Activated CD4-positive, alpha-beta T cell treated with anti-CD3 and anti-CD28 coated beads, Interleukin-2, amount 10 ng/mL, durations not matched to agents 7 days and 5 days (primary cell): ENCODE measurements at regions not wholly inside any gene's neighbourhood (a gene's known extent, or its start where the extent isn't known, plus 50 kb on each side); places are given as distances from the start of the nearest gene placed in this dataset.
"Not testable (repeated sequence)": the region's sequence is repeated elsewhere in the genome, so short reads cannot be mapped to it uniquely, and the experiment has no call there.

Source experiments
- CTCF ChIA-PET: fragments of 350-600 bp; sonication (Branson Sonifier 250); formaldehyde crosslinking; loops from one replicate; lab custom pipeline; 2021; ENCODE audit warnings: antibody characterized with exemption; lab: Charles Lee
- POLR2A ChIA-PET: fragments of 350-600 bp; sonication (Branson Sonifier 250); formaldehyde crosslinking; loops from one replicate; lab custom pipeline; 2021; ENCODE audit warnings: antibody characterized with exemption; lab: Charles Lee
- DNase-seq: peaks from one replicate; pipeline ENCODE4 v3.0.0-alpha.2; 2020
- H3K27ac Mint-ChIP-seq: one replicate; pipeline ENCODE4 v1.8.0; 2021; ENCODE audit warnings: mild to moderate bottlenecking, moderate library complexity, mixed read lengths
- H3K27me3 Mint-ChIP-seq: one replicate; pipeline ENCODE4 v1.8.0; 2021; ENCODE audit warnings: mixed read lengths
- H3K36me3 Mint-ChIP-seq: one replicate; pipeline ENCODE4 v1.8.0; 2021; ENCODE audit warnings: low read depth, mixed read lengths
- H3K4me1 Mint-ChIP-seq: one replicate; pipeline ENCODE4 v1.8.0; 2021; ENCODE audit warnings: mixed read lengths
- H3K4me3 Mint-ChIP-seq: one replicate; pipeline ENCODE4 v1.8.0; 2021; ENCODE audit warnings: mild to moderate bottlenecking, moderate library complexity, mixed read lengths
- H3K9me3 Mint-ChIP-seq: one replicate; pipeline ENCODE4 v1.8.0; 2021; ENCODE audit warnings: mixed read lengths

DNA sequence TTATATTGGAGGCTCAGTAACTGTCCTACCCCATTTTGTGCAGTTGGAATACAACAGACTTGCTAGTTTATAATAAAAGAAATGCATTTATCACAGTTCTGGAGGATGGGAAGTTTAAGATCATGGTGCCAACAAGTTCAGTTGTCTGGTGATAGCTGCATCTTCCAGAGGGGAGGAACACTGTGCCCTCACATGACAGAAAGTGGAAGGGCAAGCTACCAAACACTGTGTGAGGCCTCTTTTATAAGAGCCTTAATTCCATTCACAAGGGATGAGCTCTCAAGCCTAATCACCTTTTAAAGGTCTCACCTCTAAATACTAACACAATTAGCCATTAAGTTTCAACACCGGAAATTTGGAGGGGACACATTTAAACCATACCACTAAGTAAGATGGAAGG is 1073.9 kb downstream of the PLOD2 start:
- Mint-ChIP-seq H3K4me3 (no peak overlapping the region), H3K4me1 (no peaks in the 10 kb centered on the region), H3K36me3 (no peaks in the 10 kb centered on the region), H3K9me3 (no peaks in the 10 kb centered on the region), H3K27me3 (no peaks in the 10 kb centered on the region), H3K27ac (no peak overlapping the region)
- POLR2A ChIA-PET = no interaction called here
- CTCF ChIA-PET = no interaction called here
- no peak for DNase-seq

DNA sequence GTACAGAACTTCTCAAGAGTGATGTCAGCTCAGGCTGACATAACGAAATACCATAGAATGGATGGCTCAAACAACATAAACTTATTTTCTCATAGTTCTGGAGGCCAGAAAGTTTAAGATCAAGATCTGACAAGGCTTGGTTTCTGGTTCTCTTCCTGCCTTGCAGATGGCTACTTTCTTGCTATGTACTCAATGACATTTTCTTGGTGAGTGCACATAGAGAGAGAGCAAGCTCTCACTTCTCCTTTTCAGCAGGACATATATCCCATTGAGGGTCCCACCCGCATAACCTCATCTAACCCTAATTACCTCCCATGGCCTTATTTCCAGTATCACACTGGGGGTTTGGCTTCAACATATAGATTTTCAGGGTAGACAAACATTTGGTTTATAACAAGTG is 1072.1 kb downstream of the PLOD2 start:
- Mint-ChIP-seq H3K27ac (no peak overlapping the region), H3K4me3 (no peak overlapping the region), H3K4me1 (no peaks in the 10 kb centered on the region), H3K36me3 (no peaks in the 10 kb centered on the region), H3K9me3 (no peaks in the 10 kb centered on the region), H3K27me3 (no peaks in the 10 kb centered on the region)
- DNase-seq = no peak
- ChIA-PET CTCF (no interaction called here), POLR2A (no interaction called here)

DNA sequence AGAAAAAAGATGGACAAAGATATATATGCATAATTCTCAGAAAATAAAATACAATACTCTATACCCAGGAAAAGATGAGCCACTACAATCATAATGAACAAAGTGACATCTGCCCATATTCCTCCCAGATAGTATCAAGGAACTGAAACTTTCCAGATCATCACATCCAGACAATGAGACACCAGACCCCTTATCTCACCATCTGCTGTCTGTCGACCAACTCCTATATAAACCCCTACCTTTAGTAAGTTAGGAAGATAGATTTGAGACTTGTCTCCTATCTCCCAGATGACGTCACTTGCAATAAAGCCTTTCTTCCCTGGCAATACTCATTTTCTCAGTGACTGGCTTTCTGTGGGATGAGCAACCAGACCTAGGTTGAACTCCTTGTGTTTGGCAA is 1071.6 kb downstream of the PLOD2 start:
- H3K36me3 Mint-ChIP-seq = no peaks in the 10 kb centered on the region
- H3K4me3 Mint-ChIP-seq = no peak overlapping the region
- H3K4me1 Mint-ChIP-seq = no peaks in the 10 kb centered on the region
- ChIA-PET CTCF (no interaction called here), POLR2A (no interaction called here)
- no peak for DNase-seq
- no peaks in the 10 kb centered on the region for H3K9me3 Mint-ChIP-seq
- no peak overlapping the region for H3K27ac Mint-ChIP-seq
- no peaks in the 10 kb centered on the region for H3K27me3 Mint-ChIP-seq

DNA sequence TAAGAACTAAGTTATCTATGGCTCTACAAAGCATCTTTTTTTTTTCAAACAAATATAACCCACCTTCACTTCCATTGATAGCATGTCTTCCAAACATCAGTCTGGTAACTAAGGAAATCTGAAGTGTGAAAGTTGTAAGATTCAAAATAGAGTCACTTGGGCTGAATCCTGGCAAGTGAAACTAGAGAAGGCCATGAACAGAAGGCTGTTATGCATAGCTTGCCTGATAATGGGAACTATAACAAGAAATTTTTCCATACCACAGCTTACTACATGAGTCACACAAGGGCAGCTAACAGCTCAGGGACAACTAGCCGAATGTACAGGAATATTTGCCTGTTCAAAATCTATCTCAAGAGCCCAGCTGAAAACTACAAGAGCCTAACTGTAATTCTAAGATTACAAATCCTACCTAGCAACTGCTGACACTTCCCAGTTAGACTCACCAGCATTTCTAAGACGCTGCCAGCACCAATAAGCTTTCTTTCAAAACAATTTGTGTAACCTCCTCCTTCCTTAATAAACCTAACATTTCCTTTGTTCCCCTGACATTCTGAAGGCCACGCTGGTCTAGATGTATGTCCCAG is 1066.5 kb downstream of the PLOD2 start:
- H3K27me3 Mint-ChIP-seq = no peaks in the 10 kb centered on the region
- no peak for DNase-seq
- CTCF ChIA-PET = no interaction called here
- H3K27ac Mint-ChIP-seq = no peak overlapping the region
- no peaks in the 10 kb centered on the region for H3K4me1 Mint-ChIP-seq
- no peak overlapping the region for H3K4me3 Mint-ChIP-seq
- H3K36me3 Mint-ChIP-seq = no peaks in the 10 kb centered on the region
- H3K9me3 Mint-ChIP-seq = no peaks in the 10 kb centered on the region
- POLR2A ChIA-PET = no interaction called here

DNA sequence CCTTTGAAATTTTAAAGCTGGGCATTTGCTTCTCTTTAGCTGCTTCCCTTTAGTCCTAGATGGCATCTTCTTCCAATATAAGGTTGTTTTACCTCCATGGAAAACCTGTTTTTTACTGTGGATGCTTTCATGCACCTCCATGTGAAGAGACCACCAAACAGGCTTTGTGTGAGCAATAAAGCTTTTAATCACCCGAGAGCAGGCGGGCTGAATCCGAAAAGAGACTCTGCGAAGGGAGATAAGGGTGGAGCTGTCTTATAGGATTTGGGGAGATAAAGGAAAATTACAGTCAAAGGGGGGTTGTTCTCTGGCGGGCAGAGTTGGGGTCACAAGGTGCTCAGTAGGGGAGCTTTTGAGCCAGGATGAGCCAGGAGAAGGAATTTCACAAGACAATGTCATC is 1049.8 kb downstream of the PLOD2 start:
- H3K36me3 Mint-ChIP-seq, H3K9me3 Mint-ChIP-seq, CTCF ChIA-PET, H3K4me1 Mint-ChIP-seq, DNase-seq, H3K27me3 Mint-ChIP-seq, H3K27ac Mint-ChIP-seq, POLR2A ChIA-PET, H3K4me3 Mint-ChIP-seq: not testable (repeated sequence)

DNA sequence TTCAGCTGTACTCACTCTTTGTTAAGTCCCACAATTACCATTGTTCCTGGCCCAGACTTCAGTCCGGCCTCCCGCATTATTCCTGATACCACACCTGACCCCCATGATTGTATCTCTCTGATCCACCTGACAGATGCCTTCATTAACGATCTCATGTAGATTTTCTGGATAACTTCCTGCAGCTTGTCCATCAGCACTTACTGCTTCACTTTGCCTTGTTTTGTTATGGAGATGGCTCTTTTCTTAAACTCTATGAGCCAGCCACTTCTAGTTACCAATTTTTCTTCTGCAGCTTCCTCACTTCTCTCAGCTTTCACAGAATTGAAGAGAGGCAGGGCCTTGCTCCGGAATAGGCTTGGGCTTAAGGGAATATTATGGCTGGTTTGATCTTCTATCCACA is 1044.2 kb downstream of the PLOD2 start:
- no peak for DNase-seq
- ChIA-PET CTCF (no interaction called here), POLR2A (no interaction called here)
- Mint-ChIP-seq H3K9me3 (peaks cover 4% of the 10 kb centered on the region), H3K36me3 (no peaks in the 10 kb centered on the region), H3K4me1 (no peaks in the 10 kb centered on the region), H3K27ac (no peak overlapping the region), H3K4me3 (no peak overlapping the region), H3K27me3 (no peaks in the 10 kb centered on the region)

DNA sequence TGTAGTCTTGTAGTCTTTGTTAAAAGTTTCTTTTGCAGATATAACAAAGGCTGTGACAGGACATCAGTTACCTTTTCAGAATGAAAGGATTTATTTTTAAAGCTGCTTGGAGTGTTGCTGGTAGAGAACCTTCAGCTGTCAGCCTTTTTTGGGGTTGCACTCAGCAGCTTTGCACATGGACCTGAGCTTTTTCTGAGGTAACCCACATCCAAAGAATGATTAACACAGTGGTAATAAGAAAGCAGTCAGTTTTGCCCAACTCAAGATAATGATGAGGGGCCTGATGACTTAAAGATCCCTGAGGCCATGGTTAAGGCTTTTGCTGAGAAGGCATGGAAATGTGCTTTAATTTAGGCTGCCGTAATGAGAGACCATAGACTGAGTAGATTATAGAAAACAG is 1042.7 kb downstream of the PLOD2 start:
- Mint-ChIP-seq H3K4me3 (no peak overlapping the region), H3K27ac (no peak overlapping the region), H3K9me3 (peaks cover 4% of the 10 kb centered on the region), H3K27me3 (no peaks in the 10 kb centered on the region), H3K36me3 (no peaks in the 10 kb centered on the region), H3K4me1 (no peaks in the 10 kb centered on the region)
- CTCF ChIA-PET = no interaction called here
- no peak for DNase-seq
- POLR2A ChIA-PET = no interaction called here

DNA sequence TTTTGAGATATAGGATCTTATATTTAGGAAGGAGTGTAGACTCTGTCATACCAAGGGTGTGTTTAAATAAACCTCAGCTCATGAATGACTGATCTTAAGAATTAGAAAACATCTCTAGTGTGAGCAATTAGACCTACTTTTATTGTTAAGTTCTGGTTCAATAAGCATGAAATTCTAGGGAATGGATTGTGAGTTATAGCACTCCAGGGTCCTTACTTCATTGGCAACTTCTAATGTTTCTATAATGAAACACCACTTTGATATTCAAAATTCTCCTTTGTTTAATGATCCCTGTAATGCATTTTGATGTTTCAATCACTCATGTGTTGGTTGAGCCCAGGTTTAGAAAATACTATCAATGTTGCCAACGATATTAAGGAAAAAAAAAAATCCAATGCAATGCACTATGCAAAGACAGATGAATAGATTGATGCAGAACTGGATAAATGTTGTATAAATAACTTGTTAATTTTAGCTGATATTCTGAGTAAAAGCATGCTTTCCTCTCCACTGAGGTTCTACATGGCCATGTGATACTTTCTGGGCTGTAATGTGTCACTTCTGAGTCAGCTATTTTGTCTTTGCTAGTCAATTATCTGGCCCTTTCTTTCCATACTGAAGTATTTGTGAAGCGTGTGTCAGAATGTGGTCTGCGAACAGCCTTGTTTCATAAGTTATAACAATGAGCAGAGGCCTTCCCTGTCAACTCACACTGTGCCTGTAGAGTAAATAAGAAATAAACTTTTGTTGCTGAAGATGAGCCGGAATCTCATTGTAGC is 1035.9 kb downstream of the PLOD2 start:
- Mint-ChIP-seq H3K4me1 (no peaks in the 10 kb centered on the region), H3K36me3 (no peaks in the 10 kb centered on the region), H3K9me3 (no peaks in the 10 kb centered on the region), H3K27me3 (no peaks in the 10 kb centered on the region), H3K27ac (no peak overlapping the region), H3K4me3 (no peak overlapping the region)
- POLR2A ChIA-PET = no interaction called here
- DNase-seq = no peak
- CTCF ChIA-PET = no interaction called here

DNA sequence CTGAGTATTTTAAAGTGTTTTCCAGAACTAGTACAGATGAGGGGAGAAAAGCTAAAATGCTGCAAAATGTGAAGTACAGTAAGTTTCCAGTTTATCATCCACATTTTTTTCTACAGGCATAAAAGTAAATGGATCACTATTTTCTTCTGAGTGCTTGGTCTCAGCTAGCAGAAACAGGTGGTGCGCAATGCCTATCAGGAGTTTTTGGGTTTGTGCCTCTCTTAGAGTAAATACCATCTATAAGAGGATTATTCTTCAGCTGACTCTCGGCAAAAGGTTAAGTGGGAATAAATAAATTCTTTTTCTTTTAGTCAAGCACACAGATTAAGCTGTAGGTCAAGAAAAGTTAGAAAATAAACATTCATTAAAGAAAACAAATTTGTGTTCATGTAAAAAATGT is 1027.7 kb downstream of the PLOD2 start:
- H3K36me3 Mint-ChIP-seq = no peaks in the 10 kb centered on the region
- DNase-seq = no peak

DNA sequence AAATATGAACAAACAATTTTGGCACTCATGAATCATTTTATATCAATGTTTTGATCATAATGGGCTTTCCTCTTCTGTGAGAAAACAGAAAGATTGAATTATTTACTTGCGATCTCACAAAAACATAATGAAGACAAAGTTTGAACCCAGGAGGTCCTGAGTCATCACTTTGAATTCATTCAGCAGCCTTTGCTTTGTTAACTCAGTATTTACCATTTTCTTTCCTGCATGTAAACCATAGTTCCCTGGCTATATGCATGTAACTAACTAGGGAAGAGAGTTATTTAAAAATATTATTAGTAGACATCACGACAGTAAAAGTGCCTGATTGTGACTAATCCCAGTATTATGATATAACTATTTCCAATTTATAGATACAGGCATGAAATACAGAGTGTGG is 1026.2 kb downstream of the PLOD2 start:
- no peak for DNase-seq
- no peaks in the 10 kb centered on the region for H3K9me3 Mint-ChIP-seq
- ChIA-PET CTCF (no interaction called here), POLR2A (no interaction called here)
- H3K36me3 Mint-ChIP-seq = no peaks in the 10 kb centered on the region
- no peaks in the 10 kb centered on the region for H3K4me1 Mint-ChIP-seq
- H3K27ac Mint-ChIP-seq = no peak overlapping the region
- H3K27me3 Mint-ChIP-seq = no peaks in the 10 kb centered on the region
- H3K4me3 Mint-ChIP-seq = no peak overlapping the region

More for the DNA sequence above, 1027.7 kb downstream of the PLOD2 start:
- H3K27ac Mint-ChIP-seq = no peak overlapping the region
- no peak overlapping the region for H3K4me3 Mint-ChIP-seq
- CTCF ChIA-PET = no interaction called here
- H3K27me3 Mint-ChIP-seq = no peaks in the 10 kb centered on the region
- POLR2A ChIA-PET = no interaction called here
- H3K4me1 Mint-ChIP-seq = no peaks in the 10 kb centered on the region
- no peaks in the 10 kb centered on the region for H3K9me3 Mint-ChIP-seq

DNA sequence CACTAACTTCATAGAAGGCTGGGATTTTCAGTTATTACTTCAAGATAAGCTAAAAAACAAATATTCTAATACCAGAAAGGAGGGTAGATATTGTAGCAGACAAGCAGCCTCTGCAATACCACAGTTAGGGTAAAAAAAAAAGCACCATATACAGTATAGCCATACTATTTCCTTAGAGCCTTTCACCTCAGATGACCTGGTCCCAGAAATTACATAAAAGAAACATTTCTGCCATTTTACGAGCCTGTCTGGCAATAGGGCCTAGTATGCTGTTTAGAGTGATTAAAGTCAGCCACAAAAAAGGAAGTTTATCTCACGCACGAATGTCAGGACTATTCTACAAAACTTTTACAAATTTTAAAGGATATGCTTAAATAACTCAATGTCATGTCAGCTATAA is 1016.6 kb downstream of the PLOD2 start:
- Mint-ChIP-seq H3K4me3 (no peak overlapping the region), H3K27me3 (no peaks in the 10 kb centered on the region), H3K36me3 (no peaks in the 10 kb centered on the region), H3K4me1 (no peaks in the 10 kb centered on the region), H3K9me3 (peaks cover 2% of the 10 kb centered on the region), H3K27ac (no peak overlapping the region)
- no peak for DNase-seq
- ChIA-PET CTCF (interaction anchor here (0.7 kb wide), 1 partner anchor 1371 kb away, joined by 3 read pairs; no protein-coding TSS in a partner anchor), POLR2A (no interaction called here)

DNA sequence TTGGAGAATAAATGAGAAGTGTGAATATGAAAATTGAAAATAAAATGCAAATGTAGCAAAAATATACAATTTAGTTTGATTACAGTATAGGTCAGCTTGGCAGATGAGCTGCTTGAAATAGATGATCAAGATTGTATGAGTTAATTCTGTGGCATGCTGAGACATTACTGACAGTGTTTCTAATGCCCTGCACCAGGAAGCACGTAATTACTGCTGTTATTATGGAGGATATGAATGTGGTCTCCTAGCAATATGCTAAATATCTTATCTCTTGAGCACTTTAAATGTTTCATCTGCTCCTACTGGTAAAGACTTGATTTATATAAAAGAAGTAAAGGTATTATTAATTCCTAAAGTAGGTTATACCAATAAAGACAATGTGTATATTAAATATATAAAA is 1015.5 kb downstream of the PLOD2 start:
- Mint-ChIP-seq H3K4me1 (no peaks in the 10 kb centered on the region), H3K36me3 (no peaks in the 10 kb centered on the region), H3K9me3 (peaks cover 2% of the 10 kb centered on the region), H3K27ac (no peak overlapping the region), H3K27me3 (no peaks in the 10 kb centered on the region), H3K4me3 (no peak overlapping the region)
- POLR2A ChIA-PET = no interaction called here
- DNase-seq = no peak
- CTCF ChIA-PET = no interaction called here

DNA sequence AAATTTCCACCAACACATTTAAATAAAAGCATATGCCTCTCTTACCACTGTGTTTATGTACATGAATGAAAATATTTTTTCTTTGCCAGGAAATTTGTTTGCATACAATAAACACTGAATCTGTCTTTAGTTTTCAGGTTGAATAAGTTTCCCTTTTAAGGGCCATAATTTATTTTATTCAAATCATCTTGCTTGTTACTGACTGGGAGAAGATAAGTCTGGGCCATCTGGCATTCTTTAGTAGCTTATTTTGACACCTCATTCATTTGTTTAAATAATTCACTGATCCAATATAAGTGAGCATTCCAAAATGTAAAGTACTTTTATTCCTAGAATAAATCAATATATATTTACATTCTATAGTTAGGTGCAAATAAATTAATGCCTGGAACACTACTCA is 1001.3 kb downstream of the PLOD2 start:
- ChIA-PET POLR2A (no interaction called here), CTCF (no interaction called here)
- Mint-ChIP-seq H3K36me3 (no peaks in the 10 kb centered on the region), H3K4me1 (no peaks in the 10 kb centered on the region), H3K4me3 (no peak overlapping the region), H3K27ac (no peak overlapping the region), H3K27me3 (no peaks in the 10 kb centered on the region), H3K9me3 (no peaks in the 10 kb centered on the region)
- no peak for DNase-seq

DNA sequence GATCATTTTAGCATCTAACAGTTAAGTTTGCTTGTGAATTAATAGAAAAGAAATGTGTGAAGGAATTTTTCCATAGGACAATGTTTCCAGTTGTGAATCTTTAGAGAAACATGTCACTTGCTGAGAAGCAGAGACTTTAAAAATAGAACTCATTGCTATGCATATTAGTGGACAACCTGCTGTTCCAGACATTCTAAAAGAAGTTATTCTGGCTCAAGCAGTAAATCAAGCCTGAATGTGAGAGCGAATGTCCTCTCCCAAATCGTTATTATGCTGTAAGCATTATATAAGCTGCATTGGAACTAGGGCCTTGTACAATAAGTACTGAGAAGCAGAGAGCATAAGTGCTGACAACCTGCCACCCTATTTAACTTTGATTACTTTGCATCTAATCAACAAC is 990.9 kb downstream of the PLOD2 start:
- H3K4me1 Mint-ChIP-seq = no peaks in the 10 kb centered on the region
- ChIA-PET POLR2A (interaction anchor here (0.6 kb wide), 1 partner anchor 236 kb away, joined by 3 read pairs; no protein-coding TSS in a partner anchor), CTCF (no interaction called here)
- H3K27me3 Mint-ChIP-seq = no peaks in the 10 kb centered on the region
- H3K36me3 Mint-ChIP-seq = no peaks in the 10 kb centered on the region
- H3K9me3 Mint-ChIP-seq = no peaks in the 10 kb centered on the region
- no peak overlapping the region for H3K27ac Mint-ChIP-seq
- H3K4me3 Mint-ChIP-seq = no peak overlapping the region
- DNase-seq = no peak
